Kidney (tissue), 13 donors: ENCODE measurements at regions not wholly inside any gene's neighbourhood (a gene's known extent, or its start where the extent isn't known, plus 50 kb on each side); places are given as distances from the start of the nearest gene placed in this dataset.

ENCODE experiments used
- DNase-seq, 5 donors: peaks; one replicate each; pipeline ENCODE4 v3.0.0-alpha.2; 2013 to 2020
- FAIRE-seq: peaks from 2 replicates; lab custom pipeline; 2012; peaks lifted over from hg19 to GRCh38; lab: Jason Lieb, UNC
- H3K27ac ChIP-seq, 2 donors: one replicate each; pipeline ENCODE4 v1.7.0; 2013; ENCODE audit warnings: low read depth in 2 of 2, low read length in 2 of 2, inconsistent platforms in 1 of 2
- H3K27me3 ChIP-seq: one replicate; pipeline ENCODE4 v1.7.1; 2013; ENCODE audit warnings: low read length, inconsistent platforms; ENCODE audit not compliant: control insufficient read depth, insufficient read depth
- H3K36me3 ChIP-seq, 3 donors: one replicate each; pipeline versions ENCODE4 v1.7.0 to v1.7.1; 2013; ENCODE audit warnings: low read length in 3 of 3, control low read depth in 1 of 3, inconsistent platforms in 1 of 3; ENCODE audit not compliant: insufficient read depth in 3 of 3, control insufficient read depth in 2 of 3
- H3K4me1 ChIP-seq, 3 donors: one replicate each; pipeline versions ENCODE4 v1.7.0 to v1.7.1; 2013; ENCODE audit warnings: low read length in 3 of 3, inconsistent platforms in 1 of 3, low read depth in 1 of 3; ENCODE audit not compliant: control insufficient read depth in 2 of 3, insufficient read depth in 2 of 3
- H3K4me3 ChIP-seq, 3 donors: one replicate each; pipeline versions ENCODE4 v1.7.0 to v1.8.1; 2013; ENCODE audit warnings: low read length in 3 of 3, control low read depth in 1 of 3, inconsistent platforms in 1 of 3
- H3K9ac ChIP-seq, 3 donors: one replicate each; pipeline versions ENCODE4 v1.7.0 to v1.7.1; 2013; ENCODE audit warnings: low read length in 3 of 3, control low read depth in 1 of 3, inconsistent platforms in 1 of 3
- H3K9me3 ChIP-seq, 3 donors: one replicate each; pipeline versions ENCODE4 v1.7.0 to v1.7.1; 2013; ENCODE audit warnings: low read length in 3 of 3, control low read depth in 1 of 3, inconsistent platforms in 1 of 3; ENCODE audit not compliant: control insufficient read depth in 2 of 3, insufficient read depth in 1 of 3
- intact Hi-C: fragments of 100-400 bp; cut with DNase I; formaldehyde crosslinking; loops from one replicate; pipeline ENCODE4 v1.11.1; 2022
- TF ChIP-seq, protein P1 (sequence below): IDR thresholded peaks from 3 replicates; pipeline ENCODE4 v1.5.1; 2012; ENCODE audit warnings: mild to moderate bottlenecking, moderate library complexity, borderline replicate concordance; ENCODE audit not compliant: insufficient read depth; ENCODE audit errors: extremely low read depth
- donor health status: control.
- donor health status: control.
- donor health status: control.
- donor health status: control.
- donor health status: control.
- donor health status: DM: yes; HTN: yes; CAD: no.
- donor health status: Normal renal cell carcinoma (clear cell type).

DNA sequence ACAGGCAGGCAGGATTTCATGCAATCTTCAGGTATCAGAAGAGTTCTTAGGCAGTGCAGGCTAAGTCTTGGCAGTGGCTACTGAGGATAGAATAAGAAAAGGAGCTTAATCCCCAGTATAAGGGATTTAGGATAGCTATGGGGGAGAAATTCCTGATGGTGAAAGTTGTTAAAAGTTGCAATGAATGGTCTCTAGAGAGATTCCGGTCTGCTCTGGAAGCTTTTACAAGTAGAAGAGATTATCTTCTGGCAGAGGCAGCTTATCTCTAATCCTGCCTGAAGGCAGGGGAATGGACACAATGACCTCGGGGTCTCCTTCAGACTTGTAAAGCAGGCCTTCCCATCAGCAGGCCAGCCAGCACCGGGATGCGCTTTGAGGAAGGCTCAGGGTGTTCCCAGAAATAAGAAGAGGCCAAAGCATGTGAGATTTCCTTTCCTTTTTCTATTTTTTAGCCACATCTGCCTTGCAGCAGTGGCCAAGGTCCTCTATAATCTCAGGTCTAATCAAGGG, 253.9 kb upstream of the KLHL29 start:
- Histone ChIP-seq H3K4me1 (peaks cover 0 to 10% (median 6%) of the 10 kb centered on the region in 3 donors), H3K27me3 (no peaks in the 10 kb centered on the region), H3K4me3 (no peak overlapping the region), H3K36me3 (no peaks in the 10 kb centered on the region), H3K27ac (no peak overlapping the region), H3K9ac (no peak overlapping the region), H3K9me3 (no peaks in the 10 kb centered on the region)
- TF ChIP-seq, protein P1, sequence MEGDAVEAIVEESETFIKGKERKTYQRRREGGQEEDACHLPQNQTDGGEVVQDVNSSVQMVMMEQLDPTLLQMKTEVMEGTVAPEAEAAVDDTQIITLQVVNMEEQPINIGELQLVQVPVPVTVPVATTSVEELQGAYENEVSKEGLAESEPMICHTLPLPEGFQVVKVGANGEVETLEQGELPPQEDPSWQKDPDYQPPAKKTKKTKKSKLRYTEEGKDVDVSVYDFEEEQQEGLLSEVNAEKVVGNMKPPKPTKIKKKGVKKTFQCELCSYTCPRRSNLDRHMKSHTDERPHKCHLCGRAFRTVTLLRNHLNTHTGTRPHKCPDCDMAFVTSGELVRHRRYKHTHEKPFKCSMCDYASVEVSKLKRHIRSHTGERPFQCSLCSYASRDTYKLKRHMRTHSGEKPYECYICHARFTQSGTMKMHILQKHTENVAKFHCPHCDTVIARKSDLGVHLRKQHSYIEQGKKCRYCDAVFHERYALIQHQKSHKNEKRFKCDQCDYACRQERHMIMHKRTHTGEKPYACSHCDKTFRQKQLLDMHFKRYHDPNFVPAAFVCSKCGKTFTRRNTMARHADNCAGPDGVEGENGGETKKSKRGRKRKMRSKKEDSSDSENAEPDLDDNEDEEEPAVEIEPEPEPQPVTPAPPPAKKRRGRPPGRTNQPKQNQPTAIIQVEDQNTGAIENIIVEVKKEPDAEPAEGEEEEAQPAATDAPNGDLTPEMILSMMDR = no peak
- FAIRE-seq = no peak
- DNase-seq = no peak
- intact Hi-C loops = no loop called here

DNA sequence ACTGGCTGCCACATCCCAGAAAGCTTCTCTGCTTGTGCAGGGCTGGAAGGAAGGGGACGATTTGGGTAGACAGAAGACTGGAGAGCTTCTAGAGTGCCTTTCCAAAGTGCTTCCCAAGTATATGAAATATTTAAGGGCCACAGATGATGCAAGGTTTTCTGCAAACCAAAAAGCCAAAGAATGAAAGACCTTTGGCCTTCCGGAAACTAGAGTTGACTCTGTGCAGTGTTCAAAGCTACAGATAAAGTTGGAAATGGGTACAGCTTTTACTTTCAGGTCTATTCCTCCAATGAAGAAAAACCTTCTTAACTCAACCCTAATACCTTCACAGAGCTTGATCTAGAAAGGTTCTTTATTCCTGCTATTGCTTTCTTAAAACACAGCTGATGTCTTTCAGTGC, 253.0 kb upstream of the KLHL29 start:
- Histone ChIP-seq H3K27me3 (no peaks in the 10 kb centered on the region), H3K9me3 (no peaks in the 10 kb centered on the region), H3K9ac (no peak overlapping the region), H3K27ac (no peak overlapping the region), H3K36me3 (no peaks in the 10 kb centered on the region), H3K4me1 (peaks cover 0 to 10% (median 6%) of the 10 kb centered on the region in 3 donors), H3K4me3 (no peak overlapping the region)
- no peak for FAIRE-seq
- TF ChIP-seq, protein P1 = no peak
- intact Hi-C loops = no loop called here
- no peak for DNase-seq

DNA sequence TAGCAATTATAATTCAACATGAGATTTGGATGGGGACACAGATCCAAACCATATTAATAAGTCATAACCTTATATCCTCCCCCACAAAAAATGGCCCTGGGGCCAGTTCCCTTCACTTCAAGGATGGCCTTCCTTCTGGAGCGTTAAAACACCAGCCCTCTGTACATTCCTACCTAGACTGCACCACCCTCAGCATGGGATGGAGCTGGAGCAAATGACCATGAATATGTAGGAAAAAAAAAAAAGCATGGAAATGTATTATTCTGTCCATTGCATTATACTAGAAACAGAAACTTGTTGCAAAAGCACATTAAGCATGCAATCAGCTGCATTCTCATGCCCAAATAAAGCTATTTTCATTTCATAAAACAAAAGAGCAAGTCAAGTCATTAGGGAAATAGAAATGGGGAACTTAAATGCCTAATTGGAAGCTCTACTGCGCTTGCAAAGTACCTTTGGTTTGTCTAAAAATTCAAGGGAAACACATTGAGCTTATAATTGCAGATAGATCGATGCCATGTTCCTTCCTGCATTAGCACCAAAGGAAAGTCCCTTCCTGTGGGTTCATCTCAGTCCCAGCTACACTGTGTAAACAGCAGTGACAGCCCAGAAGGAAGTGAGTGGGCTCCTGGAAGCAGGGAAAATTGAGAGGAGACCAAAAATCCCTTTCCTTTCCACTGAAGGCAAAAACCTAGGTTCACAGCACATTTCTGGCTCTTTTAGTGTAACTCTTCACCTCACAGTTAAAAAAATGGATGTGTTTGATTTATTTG, 252.0 kb upstream of the KLHL29 start:
- no peak overlapping the region for H3K4me3 ChIP-seq
- H3K9me3 ChIP-seq = no peaks in the 10 kb centered on the region
- intact Hi-C loops = no loop called here
- no peak overlapping the region for H3K27ac ChIP-seq
- H3K27me3 ChIP-seq = no peaks in the 10 kb centered on the region
- FAIRE-seq (no peak), DNase-seq (no peak)
- H3K4me1 ChIP-seq = peaks cover 0 to 5% (median 3%) of the 10 kb centered on the region in 3 donors
- no peak overlapping the region for H3K9ac ChIP-seq
- H3K36me3 ChIP-seq = no peaks in the 10 kb centered on the region
- TF ChIP-seq, protein P1 = no peak

DNA sequence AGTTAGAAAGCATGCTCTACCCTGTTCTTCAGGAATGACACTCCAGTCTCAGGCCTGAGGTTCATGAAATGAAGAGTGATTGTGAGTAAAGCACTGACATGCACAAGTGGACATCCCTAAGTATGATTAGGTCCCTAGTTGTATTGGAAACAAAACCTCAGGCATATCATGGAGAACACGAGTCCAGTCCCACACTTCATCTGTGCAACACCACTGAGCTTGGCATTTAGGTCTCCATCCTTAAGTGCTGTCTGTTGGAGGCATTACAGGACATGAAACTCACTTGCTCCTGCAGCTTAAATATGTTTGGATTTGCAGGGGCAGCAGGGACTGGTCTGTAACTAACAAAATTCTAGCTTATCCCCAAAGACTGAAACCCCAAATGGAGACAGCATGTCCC, 250.3 kb upstream of the KLHL29 start:
- DNase-seq (no peak), FAIRE-seq (no peak)
- intact Hi-C loops = no loop called here
- no peaks in the 10 kb centered on the region for H3K27me3 ChIP-seq
- TF ChIP-seq, protein P1 = no peak
- no peak overlapping the region for H3K4me3 ChIP-seq
- H3K36me3 ChIP-seq = no peaks in the 10 kb centered on the region
- no peak overlapping the region for H3K27ac ChIP-seq
- no peaks in the 10 kb centered on the region for H3K9me3 ChIP-seq
- H3K4me1 ChIP-seq = no peaks in the 10 kb centered on the region
- no peak overlapping the region for H3K9ac ChIP-seq
